Stimulated activated CD8-positive, alpha-beta memory T cell treated with anti-CD3 and anti-CD28 coated beads, Interleukin-7, amount 100 ng/mL, for 24 hours (primary cell): ENCODE measurements at regions not wholly inside any gene's neighbourhood (a gene's known extent, or its start where the extent isn't known, plus 50 kb on each side); places are given as distances from the start of the nearest gene placed in this dataset.
A peak's percentile ranks its signal among the peaks of the same experiment; 100 is the strongest.
"Not testable (repeated sequence)": the region's sequence is repeated elsewhere in the genome, so short reads cannot be mapped to it uniquely, and the experiment has no call there.

Source experiments
- DNase-seq: peaks from one replicate; pipeline ENCODE4 v3.0.0-alpha.2; 2020; ENCODE audit warnings: low read depth

DNA sequence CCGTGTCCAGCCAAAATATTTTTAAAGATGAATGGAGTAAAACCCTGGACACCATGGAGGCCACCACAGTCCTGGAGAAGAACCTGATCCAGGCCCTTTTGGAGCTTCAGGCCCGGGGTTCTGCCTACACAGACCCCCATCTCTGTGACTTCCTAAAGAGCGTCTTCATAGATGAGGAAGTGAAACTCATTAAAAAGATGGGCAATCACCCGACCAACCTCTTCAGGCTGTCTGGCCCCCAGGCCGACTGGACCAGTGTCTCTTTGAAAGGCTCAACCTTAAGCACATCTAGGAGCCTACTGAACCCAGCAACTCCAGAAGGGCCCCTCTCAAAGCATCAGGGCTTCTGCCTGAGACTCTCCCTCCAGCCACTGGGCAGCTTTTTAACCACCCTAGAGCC, 107.9 kb upstream of the FAM174B start:
- no peak for DNase-seq

DNA sequence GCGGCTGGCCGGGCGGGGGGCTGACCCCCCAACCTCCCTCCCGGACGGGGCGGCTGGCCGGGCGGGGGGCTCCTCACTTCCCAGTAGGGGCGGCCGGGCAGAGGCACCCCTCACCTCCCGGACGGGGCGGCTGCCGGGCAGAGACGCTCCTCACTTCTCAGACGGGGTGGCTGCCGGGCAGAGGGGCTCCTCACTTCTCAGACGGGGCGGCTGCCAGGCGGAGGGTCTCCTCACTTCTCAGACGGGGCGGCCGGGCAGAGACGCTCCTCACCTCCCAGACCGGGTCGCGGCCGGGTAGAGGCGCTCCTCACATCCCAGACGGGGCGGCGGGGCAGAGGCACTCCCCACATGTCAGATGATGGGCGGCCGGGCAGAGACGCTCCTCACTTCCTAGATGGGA, 112.6 kb upstream of the FAM174B start:
- DNase-seq, result not testable (repeated sequence)

DNA sequence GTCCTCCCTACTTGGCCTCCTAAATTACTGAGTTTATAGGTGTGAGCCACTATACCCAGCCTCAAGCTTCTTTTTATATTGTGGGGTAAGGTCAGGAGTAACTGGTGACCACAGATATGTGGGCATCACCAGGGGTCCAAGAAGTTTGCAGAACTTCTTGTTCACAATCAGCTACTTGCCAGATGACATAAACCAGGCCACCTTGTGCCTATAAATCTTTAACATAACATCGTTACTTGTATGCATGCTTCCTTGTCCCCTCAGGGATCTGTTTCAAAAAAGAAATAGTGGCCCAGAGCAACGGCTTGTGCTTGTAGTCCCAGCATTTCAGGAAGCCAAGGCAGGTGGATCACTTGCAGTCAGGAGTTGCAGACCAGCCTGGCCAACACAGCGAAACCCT, 115.1 kb upstream of the FAM174B start:
- DNase-seq, result no peak

DNA sequence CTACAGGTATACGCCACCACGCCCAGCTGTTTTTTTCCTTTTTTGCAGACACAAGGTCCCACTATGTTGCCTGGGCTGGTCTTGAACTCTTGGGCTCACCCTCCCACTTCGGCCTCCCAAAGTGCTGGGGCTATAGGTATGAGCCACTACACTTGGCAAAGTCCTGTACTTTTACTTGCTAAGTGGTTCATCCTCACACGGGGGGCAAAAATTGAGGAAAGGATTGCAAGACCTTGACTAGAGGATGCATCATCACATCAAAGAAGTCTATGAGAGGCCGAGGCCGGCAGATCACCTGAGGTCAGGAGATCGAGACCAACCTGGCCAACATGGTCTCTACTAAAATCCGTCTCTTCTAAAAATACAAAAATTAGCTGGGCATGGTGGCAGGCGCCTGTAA, 116.5 kb upstream of the FAM174B start:
- no peak for DNase-seq

DNA sequence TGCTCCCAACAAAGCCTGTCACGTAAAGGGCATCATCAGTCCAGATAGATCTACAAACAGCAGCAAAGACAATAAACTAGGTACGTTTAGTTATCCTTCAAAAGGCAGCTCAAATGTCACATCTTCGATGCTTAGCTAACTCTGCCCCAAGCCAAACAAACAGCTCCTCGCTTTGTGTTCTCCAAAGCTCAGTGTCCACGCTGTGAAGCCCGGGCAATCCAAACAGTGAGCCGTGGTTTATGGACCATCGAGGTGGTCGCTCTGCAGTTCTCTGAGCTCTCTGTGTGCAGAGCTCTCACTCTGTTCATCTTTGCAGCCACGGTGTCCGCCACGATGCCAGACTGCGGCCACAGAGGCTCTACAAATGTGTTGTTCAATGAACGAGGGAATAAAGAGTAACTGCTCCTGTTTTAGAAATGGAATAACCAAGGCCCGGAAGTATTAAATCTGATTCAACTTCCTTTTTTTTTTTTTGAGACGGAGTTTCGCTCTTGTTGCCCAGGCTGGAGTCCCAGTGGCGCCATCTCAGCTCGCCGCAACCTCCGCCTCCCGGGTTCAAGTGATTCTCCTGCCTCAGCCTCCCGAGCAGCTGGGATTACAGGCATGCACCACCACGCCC, 117.2 kb upstream of the FAM174B start:
- no peak for DNase-seq

DNA sequence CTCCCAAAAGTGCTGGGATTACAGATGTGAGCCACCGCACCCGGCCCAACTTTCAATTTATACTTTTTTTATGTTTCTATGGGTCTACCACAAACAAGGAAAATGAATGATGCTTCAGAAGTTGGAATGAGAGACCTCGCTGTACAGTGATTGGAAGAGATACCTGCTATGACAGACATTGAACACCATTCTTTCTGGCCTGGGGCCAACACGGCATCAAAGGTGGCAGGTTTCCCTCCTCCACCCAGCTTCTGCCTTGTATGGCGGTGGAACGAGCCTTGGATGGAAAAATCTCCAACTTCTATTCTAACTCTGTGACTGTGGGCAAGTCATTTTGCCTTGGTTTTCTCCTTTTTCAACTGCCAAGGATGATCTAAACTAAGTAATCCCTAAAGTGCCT, 117.8 kb upstream of the FAM174B start:
- no peak for DNase-seq

DNA sequence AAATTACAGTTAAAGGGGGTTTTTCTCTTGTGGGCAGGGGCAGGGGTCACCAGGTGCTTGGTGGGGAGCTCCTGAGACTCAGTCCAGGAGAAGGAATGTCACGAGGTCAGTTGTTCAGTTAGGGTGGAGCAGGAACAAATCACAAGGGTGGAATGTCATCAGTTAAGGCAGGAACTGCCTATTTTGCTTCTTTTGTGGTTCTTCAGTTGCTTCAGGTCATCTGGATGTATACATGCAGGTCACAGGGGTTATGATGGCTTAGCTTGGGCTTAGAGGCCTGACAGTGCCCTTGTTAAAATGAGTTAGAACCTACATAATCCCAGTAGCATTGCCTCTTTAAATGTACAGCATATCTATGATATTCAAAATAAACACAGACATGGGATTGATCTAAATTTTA, 120.2 kb upstream of the CHD2 start:
- DNase-seq, result no peak

DNA sequence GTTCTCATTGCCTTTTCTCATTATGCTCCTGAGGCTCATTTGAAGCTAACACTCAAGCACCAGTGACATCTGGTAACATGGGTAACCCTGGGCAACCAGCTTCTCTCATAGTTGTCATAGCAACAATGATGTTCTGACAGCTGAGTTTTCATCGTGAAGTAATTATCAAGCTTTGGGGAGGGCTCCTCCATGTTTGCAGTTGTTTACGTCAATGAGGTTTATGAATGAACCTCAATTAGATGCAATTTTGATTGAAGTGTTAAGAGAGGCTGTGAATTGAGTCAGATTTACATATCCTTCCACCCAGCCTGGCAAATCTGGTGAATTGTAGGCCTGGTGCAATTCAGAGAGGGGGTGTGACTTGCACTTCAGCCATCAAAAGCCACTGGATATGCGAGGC, 119.3 kb upstream of the CHD2 start:
- DNase-seq, result no peak

DNA sequence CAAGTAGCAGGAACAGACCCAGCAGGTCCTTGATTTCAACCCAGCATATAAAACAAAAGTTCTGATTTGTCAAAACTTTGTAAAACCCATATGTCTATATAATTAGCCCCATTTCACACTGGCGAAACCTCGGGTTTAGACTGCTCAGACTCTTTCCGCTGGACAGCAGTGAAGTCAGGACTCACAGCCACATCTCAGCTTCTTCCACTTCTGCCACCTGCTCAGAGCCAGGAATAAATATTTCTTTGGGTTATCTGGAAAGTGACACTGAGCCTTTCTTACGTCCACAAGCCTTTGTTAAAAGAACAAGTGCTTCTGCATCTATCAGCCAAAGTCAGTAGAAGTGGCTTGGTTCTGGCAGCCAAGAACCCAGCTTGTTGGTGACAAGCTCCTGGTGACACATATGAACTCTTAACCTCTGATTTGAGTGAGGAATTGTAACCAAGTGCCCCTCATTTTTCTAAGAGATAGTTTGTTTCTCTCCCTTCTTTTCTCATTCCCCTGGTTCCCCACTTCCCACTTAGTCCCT, 118.1 kb upstream of the CHD2 start:
- DNase-seq, result no peak

DNA sequence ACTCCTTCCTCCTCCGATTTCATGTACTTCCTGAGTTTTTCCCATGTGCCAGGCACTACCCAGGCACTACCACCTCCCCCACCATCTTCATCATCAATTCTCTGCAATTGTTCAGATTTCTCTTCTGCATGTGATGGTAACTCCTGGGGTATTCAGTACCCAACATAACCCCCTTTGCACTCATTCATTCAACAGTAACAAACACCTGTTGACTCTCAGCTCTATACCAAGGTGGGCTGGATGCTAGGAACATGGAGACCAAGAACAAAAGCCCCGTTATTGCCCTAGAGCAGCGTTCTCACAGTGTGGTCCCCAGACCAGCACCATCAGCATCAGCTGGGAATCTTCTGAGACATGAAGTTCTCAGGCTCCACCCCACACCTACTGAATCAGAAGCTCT, 113.0 kb upstream of the CHD2 start:
- no peak for DNase-seq

DNA sequence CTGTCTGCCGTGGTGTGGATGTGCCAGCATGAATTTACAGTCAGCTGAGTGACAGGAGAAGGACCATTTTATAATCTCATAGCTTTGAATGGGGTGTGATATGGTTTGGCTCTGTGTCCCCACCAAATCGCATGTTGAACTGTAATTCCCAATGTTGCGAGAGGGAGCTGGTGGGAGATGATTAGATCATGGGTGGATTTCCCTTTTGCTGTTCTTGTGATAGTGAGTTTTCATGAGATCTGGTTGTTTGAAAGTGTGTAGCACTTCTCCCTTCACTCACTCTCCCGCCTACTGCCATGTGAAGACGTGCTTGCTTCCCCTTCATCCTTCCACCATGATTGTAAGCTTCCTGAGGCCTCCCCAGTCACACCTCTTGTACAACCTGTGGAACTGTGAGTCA, 111.9 kb upstream of the CHD2 start:
- DNase-seq, result no peak

DNA sequence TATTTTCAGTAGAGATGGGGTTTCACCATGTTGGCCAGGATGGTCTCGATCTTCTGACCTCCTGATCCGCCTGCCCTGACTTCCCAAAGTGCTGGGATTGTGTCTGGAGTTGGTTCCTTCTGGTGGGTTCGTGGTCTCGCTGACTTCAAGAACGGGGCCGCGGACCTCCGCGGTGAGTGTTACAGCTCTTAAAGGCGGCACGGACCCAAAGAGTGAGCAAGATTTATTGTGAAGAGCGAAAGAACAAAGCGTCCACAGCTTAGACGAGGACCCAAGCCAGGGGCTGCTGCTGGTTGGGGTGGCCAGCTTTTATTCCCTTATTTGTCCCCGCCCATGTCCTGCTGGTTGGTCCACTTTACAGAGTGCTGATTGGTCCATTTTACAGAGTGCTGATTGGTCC, 111.3 kb upstream of the CHD2 start:
- not testable (repeated sequence) for DNase-seq

DNA sequence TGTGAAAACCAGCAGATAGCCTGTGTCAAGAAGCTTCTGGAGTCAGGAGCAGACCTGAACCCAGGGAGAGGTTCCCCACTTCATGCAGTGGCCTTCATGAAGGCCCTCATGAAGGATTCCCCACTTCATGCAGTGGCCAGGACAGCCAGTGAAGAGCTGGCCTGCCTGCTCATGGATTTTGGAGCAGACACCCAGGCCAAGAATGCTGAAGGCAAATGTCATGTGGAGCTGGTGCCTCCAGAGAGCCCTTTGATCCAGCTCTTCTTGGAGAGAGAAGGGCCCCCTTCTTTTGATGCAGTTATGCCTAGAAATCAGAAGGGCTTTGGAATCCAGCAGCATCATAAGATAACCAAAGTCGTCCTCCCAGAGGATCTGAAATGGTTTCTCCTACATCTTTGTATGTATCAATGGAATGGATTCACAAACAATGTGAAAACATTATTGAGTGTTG, 103.9 kb upstream of the CHD2 start:
- DNase-seq, result no peak

DNA sequence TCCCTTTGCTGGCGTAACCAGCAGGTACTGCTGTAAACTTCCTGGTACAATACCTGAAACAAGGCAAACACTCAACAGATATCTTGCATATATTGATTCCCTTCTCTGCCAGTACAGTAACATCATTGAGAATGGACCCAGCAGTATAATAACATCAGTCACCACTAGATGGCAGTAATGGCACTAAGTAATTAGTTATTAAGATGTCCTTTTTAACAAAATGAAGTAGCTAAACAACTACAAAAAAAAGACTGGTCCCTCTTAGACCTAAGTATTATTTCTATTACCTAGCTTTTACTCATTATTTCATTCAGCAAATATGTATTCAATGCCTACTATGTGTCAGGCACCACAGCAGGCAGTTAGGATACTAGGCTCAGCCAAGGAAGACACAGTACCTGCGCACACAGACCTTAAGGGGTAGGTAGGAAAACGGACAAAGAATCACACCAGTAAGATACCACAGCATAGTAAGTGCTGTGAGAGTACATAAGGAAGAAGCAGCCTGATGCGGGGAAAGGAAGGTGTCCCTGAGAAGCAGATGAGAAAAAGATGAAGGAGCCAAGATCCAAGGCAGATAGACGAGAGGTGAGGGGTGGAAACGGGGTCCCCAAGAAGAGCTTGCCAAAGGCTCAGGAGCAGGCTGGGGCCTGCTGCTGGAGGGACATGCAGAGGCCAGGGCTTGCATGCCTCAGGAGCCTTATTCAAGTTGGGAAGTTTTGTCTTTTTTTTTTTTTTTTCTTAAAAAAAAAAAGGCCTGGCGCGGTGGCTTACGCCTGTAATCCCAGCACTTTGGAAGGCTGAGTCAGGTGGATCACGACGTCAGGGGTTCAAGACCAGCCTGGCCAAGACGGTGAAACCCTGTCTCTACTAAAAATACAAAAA, 102.7 kb upstream of the CHD2 start:
- DNase-seq, result no peak

DNA sequence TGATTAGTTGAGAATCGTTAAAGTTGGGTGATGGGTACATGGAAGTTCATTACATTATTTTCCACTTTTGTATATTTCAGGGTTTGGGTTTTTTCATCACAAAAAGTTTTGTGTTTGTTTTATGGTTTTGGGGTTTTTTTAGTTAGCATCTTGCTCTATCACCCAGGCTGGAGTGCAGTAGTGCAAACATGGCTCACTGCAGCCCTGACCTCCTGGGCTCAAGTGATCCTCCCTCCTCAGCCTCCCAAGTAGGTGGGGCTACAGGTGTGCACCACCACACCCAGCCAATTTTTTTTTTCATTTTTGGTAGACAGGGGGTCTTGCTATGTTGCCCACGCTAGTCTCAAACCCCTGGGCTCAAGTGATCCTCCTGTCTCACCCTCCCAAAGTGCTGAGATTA, 100.1 kb upstream of the CHD2 start:
- DNase-seq, result no peak

DNA sequence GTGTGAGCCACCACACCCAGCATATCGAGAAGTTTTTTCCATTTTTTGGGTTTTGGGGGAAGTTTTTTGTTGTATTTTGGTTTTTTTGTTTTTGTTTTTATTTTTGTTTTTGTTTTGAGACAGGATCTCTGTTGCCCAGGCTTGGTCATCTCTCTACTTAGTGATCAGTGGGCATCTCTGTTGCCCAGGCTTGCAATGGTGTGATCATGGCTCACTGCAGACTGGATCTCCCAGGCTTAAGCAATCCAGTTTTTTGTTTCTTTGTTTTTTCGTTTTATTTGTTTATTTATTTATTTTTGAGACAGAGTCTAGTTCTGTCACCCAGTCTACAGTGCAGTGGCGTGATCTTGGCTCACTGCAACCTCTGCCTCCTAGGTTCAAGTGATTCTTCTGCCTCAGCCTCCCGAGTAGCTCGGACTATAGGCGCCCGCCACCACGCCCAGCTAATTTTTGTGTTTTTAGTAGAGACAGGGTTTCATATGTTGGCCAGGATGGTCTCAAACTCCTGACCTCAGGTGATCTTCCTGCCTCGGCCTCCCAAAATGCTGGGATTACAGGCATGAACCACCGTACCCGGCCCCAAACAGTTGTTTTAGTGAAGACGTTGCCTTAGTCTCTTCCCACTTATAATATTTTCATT, 99.6 kb upstream of the CHD2 start:
- not testable (repeated sequence) for DNase-seq

DNA sequence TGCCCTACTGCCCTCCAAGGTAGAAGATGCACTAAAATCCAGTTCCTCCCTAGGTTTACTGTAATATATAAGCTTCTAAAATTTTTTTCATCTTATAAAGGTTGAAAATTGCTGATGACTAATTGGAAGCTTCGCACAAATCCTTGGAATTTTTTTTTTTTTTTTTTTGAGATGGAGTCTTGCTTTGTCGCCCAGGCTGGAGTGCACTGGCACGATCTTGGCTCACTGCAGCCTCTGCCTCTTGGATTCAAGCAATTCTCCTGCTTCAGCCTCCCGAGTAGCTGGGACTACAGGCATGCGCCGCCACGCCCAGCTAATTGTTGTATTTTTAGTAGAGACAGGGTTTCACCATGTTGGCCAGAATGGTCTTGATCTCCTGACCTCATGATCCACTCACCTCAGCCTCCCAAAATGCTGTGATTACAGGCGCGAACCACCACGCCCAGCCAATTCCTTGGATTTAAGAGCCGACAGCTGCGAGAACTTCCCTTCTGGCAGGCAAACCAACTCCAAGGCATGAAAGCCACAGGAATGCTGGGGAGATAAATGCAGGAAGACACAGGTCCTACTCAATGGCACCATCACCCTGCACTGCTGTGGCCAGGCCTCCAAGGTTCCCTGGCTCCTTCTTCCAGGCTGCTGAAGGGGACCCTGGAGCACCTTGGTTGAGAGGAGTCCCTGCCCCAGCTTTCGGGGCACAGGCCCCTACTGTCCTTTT, 98.9 kb upstream of the CHD2 start:
- not testable (repeated sequence) for DNase-seq

DNA sequence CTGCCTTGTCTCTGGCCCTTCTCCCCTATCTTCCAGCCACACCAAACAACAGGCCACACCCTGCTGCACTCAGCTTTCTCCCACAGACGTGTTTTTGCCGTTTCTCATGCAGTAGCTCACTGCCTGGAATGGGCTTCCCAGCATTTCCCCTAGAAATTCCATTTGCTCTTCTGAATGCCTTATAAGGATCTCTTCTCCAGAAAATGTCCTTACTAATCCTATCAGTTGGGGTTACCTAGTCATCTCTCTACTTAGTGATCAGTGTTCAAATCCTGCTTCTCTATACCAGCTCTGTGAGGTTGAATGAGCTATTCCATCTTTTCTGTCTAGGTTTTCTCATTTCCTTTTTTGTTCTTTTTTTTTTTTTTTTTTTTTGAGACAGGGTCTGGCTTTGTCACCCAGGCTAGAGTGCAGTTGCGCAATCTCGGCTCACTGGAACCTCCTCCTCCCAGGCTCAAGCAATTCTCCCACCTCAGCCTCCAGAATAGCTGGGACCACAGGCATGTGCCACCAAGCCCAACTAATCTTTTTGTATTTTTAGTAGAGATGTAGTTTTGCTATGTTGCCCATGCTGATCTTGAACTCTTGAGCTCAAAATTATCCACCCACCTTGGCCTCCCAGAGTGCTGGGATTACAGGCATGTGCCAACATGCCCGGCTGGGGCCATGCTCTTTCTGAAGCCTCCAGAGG, 98.2 kb upstream of the CHD2 start:
- DNase-seq, result no peak

DNA sequence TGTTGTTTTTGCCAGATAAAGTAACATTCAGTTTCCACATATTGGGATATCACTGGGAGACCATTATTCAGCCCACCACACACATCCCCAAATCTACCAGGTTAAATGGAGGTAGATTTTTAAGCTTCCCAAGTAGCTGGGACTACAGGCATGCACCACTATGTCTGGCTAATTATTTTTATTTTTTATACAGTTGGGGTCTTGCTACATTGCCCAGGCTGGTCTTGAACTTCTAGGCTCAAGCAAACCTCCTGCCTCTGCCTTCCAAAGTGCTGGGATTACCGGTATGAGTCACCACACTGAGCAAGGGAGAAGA, 96.6 kb upstream of the CHD2 start:
- no peak for DNase-seq

DNA sequence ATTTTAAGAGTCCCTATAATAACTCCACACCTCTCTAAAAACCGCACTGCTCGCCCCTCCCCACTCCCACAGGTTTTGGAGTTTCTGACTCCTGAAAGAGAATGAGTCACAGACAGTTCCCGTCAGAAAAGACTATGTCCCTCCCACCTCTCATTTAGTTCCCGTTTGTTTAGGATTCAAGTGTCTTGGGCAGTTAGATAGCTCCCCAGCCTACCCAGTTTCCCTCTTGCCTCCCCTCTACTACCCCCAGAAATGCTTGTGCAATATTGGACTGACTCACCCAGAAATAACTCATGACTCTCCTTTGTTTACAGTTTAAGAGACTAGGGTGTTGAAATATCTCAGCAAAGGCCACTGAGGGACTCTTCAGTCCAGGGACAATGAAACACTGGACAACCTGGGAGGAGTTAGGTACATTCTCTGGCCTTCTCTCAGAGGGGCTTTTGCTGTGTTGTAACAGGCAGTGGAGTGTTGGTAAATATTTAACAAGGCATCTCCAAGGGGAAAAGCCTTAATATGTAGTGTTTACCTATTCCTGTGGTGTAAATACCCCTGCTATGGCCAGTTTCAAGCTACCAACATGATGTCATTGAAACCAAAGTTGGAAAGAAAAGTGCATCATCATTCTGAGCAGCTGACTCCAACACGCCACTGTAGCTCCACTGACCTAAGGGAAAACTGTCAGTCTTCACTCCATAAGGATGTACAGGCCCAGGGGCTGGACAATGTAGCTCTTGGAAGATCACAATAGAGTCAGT, 96.1 kb upstream of the CHD2 start:
- peak; percentile 55 for DNase-seq

DNA sequence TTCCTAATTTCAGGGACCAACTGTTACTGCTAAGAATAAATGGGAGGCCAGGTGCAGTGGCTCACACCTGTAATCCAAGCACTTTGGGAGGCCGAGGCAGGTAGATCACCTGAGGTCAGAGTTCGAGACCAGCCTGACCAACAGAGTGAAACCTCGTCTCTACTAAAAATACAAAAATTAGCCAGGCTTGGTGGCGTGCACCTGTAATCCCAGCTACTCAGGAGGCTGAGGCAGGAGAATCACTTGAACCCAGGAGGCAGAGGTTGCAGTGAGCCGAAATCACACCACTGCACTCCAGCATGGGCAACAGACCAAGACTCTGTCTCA, 95.6 kb upstream of the CHD2 start:
- DNase-seq, result not testable (repeated sequence)
